ENCODE measurements at regions not wholly inside any gene's neighbourhood (a gene's known extent, or its start where the extent isn't known, plus 50 kb on each side); places are given as distances from the start of the nearest gene placed in this dataset.

DNA sequence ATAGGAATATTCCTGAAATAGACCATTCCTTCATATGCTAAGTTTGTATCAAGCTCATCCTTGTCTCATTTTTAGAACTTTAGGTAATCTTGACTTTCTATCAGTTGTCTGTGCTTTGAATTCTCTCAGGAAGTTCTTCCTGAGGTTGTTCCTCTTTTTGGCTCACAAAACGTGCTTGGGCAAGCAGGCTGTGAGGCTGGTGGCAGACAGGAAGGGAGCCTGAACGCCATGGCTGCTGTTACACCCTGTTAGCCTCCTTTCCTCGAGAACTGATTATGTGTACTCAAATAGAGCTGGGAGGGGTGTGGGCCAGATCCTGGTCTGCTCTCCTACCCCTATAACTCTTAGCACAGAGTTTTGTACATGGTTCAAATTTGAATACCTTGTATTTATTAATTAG lies 136.4 kb upstream of the CELF4 start:
- DNase-seq = peak; percentile 78 to 89

DNA sequence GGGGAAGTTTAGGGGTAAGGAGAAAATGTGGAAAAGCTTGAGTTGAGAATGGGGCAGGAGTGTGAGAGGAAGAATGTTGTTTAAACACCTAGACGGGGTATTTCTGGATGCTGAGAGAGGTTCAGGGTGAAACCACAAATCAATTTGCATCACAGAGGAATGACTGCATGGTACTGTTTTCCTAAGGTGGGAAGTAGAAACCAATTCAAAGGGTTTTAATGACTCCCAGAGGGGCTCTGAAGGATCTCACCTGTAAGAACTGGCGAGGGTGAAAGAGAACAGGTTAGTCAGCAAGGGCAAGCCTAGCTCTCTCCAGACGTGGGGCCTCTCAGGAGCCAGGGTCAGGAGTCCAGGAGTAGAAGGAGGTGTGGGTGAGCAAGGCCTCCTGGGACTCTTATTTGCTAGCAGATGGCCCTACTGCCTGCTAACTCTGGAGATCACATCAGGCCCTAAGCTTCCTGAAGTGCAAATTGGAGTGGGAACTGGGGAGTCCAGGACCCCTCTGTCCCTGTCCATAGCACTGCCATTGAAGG lies 133.0 kb upstream of the CELF4 start:
- no peak for DNase-seq

DNA sequence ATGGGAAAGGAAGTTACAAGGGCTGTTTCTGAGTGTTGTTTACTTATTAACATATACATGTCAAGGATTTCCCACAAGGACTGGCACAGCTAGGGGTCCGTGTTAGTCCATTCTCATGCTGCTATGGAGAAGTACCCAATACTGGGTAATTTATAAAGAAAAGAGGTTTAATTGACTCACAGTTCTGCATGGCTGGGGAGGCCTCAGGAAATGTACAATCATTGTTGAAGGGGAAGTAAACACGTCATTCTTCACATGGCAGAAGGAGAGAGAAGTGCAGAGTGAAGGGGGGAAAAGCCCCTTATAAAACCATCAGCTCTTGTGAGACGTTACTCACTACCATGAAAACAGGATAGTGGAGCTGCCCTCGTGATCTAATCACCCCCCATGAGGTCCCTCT lies 128.9 kb upstream of the CELF4 start:
- DNase-seq = no peak

DNA sequence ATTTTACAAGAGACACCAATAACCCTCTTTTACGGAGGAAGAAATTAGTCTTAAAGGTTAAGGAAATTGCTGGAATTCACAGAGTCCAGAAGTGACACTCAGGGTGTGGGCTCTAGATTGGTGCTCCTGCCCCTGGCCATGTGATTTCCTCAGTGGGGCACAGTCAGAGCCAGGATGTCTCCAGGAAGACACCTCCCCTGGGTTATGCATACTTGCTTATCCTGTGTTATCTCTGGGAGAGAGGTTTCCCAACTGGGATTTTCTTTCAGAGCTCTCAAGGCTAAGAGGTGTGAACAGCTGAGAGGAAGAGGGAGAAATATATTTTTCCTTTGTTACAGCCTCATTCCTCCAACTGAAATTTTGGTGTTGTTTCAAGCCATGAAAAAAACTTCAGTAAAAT lies 125.6 kb upstream of the CELF4 start:
- DNase-seq = no peak

DNA sequence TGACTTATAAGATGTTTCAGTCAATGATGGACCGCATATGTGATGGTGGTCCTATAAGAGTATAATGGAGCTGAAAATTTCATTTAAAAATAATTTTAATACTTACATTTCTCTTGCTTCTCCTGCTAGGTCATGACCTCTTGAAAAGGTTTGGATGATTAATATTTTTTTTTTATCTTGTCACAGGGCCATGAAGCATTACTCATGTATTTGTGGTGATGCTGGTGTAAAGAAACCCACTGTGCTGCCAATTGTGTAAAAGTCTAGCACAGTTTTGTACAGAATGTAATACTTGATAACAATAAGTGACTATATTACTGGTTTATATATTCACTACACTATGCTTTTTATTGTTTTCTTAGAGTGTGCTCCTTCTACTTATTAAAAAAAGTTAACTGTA lies 124.2 kb upstream of the CELF4 start:
- no peak for DNase-seq

DNA sequence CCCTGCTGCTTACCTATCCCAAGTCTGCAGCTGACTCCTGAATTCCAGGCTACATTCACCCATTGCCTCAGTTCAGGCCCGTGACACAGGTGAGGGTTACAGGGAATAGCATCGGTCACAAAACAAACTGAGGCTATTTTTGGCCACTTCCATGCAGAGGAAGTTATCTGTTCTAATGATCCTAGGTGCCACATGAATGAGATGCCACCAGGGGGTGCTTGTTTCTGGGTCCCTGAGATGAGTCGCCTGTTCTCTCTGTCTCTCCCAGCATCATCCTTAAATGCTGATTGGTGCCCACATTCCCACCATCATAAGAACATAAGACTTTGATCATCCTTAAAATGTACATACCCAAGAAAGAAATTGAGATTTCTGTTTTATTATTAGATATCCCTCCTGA lies 119.0 kb upstream of the CELF4 start:
- peak; percentile 32 to 51 for DNase-seq

DNA sequence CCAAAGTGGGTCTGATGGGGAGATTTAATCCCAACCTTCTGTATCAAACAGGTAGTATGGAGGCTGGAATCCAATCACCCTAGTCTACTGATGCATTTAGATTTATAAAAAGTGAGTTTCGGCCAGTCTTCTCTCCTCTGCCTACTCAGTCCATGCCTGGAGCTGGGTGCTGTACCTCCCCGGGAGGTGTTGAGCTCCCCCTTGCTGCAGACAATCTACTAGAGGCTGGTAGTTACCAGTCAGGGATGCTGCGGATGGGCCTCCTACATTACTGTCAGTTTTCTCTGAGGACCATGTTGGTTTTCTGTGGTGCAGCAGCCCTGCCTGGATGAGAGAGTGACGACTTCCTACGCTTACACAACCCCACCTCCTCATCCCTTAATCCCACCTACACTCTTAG lies 118.6 kb upstream of the CELF4 start:
- no peak for DNase-seq

DNA sequence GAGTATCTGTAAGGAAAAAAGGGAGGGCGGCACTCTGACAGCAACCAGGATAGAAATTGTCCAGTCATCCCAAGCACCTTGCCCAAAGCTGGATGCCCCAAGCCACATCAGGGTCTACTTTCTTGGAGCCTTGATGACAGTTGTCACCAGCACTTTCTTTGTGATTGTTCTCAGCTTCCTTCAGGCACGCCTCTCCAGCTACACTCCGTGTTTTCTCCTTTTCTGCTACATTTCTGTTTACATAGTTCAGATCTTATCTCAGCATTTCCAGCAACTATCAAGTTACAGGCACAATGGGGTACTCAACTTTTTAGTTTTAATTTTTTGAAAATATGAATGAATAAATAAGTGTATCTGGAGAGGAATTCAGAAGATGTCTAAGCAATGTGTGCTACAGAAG lies 115.3 kb upstream of the CELF4 start:
- DNase-seq = no peak

DNA sequence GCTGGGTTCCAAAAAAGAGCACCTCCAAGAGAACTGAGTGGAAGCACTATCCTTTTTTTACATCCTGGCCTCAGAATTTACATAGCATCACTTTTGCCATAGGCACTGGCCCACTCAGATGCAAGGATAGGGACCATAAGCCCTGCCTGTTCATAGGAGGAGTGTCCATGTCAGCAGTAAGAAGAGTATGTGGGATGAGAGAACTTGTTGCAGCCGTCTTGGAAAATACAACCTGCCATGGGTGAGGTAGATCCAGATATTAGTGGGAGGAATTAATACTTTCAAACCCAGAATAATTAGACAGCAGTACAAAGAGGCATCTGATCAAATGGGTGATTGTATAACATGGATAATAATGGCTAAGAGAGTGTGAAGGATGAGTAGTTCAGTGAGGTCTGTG lies 110.7 kb upstream of the CELF4 start:
- DNase-seq = no peak

DNA sequence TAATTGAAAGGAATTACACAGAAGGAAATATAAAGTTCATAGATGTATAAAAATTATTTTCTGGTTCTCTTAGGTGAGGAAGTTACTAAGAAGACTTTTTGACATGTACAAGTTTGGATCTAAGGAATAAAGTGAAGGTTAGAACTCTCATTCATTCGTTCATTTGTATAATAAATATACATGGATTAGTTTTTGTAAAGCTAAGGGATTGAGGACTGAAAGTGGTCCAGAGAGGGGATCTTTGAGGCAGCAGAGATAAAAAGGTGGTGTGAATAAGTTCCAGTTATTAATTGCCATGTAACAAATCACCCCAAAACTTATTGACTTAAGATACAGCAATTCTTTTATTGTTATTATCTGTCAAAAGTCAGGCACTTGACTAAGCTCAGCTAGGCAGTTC lies 110.1 kb upstream of the CELF4 start:
- no peak for DNase-seq

DNA sequence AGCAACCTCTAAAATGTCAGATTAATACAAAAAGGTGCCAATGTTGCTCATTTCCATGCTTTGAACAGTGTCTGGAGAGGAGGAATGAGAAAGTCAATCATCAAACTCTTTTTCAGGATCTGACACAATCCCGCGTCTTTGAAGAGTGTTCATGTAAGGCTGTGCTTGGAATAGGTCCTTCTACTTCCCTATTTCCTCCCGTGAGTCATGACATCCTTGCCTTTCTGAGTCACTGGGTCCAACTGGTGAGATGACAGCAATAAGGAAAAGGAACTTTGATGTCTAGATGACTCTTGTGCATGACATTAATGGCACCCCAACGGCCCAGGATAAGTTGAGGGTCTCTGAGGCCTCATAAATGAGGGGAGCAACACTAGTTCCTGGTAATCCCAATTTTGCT lies 109.0 kb upstream of the CELF4 start:
- DNase-seq = peak in 1 of 2 experiments; percentile 32

DNA sequence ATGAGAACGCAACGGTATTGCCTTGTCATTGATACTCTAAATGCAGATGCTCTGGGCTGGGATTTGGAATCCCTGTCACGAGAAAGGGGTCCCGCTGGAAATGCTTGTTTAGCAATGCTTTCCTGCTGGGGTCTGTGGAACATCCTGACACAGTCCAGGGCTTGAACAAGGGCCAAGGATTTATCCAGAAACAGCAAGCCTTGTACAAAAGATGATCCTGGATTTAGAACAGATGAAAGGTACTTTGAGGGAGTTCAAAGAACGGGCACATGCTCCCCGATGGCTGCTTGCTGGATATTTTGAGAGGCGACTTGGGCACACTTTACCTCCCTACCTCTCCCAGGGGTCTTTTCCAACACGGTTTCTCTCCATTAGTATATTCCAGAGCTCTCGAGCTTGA lies 108.1 kb upstream of the CELF4 start:
- no peak for DNase-seq

DNA sequence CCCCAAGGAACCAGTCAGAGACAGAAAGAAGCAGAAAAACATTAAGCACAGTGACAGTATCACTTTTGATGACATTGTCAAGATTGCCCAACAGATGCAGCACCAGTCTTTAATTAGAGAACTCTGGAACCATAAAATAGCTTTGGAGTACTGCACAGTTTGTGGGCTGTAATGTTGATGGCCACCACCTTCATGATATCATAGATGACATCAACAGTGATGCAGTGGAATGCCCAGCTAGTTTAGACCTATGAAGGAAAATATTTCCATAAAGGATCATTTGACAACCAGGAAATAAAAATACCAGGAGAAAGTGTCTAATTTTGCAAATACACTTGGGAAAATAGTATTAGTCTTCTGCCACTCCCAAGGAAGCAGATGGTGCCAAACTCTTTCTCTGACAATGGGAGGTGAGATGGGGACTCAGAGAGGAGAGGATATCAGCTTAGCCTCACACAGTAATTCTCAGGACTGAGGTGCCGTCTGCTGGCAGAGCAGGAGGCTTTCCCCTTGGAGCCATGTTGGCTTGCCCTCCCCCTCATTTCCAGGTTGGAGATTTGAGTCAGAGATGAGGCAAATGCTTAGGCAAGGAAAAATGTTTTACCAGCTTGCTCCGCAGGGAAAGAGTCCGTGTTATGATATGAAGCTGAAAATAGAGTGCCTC lies 107.5 kb upstream of the CELF4 start:
- no peak for DNase-seq

DNA sequence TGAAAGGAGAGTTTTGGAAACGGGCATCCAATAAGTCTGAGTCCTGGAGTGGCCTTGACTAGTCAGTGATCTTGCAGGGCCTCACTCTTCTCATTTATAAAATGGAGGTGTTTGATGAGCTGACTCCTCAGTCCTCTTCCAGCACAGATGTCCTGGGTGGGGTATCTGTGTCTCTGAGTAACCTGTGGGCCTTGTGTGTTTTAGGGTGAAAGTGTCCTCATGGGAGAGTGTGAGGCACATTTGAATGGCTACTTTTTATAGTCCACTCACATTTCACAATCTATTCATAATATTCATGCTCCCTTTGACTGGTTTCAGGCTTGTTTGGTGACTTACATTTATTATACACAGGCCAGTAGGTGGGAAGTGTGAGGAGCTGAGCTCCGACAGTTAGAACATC lies 106.4 kb upstream of the CELF4 start:
- no peak for DNase-seq

DNA sequence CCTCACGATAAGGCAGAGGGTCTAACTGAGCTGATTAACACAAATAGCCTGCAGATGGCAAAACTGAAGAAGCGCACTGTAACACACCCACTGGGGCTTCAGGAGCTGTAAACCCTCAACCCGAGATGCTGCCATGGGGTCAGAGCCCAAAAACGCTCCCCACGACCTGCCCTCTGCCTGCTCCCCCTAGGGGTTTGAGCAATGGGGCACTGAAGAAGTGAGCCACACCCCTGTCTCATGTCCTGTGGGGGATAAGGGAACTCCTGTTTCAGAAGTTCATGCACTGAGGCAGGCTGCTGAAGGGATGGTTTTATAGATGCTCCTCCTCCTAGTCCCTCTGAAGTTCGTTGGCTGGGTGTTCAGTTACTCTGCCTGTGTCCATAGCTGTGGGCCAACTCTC lies 105.9 kb upstream of the CELF4 start:
- no peak for DNase-seq

DNA sequence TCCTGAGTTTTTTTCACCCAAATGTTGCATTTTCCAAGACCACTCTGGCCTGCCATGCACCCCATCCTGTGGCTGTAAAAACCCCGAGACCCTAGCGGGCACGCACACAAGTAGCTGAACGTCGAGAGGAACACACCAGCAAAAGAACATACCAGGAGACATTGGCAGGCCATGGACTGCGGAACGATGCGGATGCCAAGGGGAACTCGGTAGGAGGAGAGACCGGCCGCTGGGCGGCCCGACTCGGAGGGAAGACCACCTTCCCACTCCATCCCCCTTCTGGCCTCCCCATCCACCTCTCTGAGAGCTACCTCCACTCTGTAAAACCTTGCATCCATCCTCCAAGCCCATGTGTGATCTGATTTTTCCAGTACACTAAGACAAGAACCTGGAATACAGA lies 105.5 kb upstream of the CELF4 start:
- no peak for DNase-seq

DNA sequence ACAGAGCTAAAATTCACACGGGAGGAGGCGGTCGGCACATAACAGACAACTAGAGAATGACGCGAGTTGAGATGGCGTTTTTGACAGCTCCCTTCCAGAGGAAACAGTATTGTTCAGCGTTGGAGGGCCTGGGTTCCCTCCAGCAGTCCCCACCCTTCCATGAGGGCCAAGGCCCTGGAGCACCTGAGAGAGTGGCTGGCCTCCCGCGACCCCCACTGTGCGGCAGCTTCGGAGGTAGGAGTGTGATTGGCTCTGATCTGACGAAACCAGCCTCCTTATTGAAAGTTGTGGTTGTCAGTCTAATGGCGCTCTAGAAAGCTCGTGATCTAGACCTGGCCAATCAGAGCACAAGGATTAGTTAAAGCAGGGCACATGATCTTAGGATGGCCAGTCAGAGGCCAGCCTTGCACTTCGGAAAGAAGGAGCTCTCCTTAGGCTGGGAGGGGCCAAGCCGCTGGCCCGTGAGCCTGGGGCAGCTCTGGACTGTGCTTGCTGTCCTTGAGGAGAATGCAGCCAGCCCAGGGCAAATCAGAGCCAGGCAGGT lies 104.5 kb upstream of the CELF4 start:
- DNase-seq = no peak

DNA sequence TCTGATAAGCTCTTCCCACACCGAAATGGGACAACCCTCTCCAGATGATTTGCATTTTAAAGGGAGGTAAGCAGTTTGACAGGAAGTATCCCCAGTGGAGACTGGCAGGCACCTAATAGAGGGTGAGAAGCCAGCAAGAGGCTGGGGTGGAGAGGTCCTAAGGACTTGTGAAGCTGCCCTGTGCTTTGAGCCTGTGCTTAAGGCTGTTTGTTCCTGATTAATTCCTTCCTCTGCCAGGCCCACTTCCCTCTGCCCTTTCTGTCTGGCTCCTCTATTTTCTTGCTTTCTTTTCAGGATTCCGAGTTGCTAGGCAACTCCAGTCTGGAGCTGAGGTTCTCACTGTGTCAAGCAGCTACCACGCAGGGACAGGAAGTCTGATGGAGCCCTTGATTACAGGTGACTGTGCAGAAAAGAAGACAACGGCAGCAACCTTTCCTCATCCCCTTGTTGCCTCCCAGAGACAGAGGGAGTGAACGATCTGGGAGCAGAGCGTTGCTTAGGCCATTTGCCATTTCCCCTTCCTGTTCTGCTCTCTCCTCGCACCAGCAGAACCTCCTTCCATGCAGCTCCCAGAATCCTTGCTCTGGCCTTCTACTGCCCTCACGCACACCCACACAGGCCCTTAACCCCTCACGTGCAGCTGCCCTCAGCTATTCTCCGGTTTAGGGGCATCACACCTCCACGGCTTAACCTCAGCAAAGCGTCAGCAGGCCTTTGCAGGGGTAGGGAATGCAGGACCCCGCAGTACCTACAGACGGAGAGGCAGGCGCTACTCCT lies 103.6 kb upstream of the CELF4 start:
- no peak for DNase-seq

DNA sequence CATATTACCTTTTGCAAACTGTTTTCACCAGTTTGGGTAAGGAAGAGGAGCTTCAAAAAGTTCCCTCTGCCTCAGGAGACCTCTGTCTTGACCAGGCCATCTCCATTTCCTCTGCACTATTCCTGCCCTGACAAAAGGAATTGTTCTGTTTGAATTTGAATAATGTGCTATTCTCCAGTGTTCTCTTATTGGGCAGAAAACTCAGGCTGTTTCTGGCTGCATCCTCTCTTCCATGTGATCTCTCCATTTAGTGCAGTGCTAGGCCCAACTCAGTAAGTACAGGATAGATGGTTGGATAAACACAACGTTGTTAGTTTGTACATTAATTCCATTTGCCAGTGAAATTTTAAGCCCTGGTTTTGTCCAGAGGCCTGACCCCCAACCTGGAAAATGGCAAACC lies 102.2 kb upstream of the CELF4 start:
- DNase-seq = no peak

DNA sequence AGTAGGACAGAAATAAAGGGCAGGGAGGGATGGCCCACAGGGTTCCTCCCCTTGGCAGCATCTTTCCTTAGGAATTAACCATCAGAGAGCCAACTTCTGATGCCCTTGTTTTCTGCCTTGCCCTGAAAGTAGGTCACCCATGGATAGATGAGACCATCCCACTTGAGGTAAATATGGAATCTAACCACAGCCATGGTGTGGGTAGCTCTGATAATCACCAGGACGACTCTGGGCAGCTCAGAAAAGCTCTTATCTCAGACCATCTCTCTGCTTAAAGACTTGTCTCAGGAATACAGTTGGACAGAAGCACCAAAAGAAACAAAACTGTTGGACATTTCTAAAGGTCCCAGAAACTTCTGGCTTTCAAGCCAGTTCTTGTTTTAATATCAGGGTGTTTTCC lies 101.4 kb upstream of the CELF4 start:
- DNase-seq = no peak

DNA sequence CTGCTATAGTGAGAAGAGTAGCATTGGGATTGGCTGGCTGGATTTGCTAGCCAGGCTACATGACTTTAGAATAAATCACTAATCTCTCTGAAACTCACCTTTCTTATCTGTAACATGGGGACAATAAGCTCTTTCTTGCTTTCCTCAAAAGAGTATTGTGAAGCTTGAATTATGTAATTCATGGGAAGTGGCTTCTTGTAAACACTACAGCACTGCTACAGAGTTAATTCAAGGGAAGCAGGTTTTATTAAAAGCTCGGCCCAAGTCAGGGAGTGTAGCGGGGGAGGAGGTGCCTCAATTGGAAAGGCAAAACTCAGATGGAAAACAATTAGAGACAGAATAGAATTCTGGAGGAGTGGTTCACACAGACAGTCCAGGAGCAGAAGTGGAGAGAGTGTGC lies 100.9 kb upstream of the CELF4 start:
- no peak for DNase-seq

DNA sequence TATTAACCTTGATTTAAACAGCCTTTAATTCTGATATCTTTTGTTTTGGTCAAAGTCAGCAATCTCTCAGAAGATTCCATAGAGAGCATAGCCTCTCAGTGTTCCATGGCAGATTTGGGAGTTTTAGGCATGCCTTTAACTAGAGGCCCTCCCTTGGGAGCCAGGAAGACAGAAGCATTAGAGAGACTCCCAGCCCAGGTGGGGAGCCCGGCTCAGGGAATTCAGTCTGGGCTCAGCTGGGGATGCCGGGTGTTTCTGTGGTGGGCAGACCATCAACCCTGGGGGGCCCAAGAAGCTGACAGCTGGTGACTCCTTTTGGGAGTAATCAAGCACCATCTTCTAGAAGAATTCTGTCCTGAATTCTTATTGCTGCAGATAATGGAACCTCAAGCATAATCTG lies 99.7 kb upstream of the CELF4 start:
- no peak for DNase-seq

DNA sequence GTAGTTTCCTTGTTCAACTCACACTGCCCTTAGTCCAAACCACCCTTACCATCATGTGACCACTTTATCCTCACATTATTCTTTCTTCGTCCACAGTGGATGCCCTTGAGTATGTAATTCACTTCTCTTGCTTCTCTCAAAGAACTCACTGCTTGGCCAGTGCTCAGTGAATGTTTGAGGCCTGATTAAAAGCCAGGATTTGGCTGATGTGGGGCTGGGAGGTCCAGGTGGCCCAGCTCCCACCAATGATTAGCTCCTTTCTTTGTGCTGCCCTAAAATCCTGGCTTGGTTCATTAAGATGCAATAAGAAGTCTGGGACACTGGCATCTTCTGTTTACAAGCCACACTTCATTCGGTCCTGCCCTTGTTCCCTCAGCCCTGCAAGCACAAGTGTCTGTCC lies 97.8 kb upstream of the CELF4 start:
- DNase-seq = no peak

DNA sequence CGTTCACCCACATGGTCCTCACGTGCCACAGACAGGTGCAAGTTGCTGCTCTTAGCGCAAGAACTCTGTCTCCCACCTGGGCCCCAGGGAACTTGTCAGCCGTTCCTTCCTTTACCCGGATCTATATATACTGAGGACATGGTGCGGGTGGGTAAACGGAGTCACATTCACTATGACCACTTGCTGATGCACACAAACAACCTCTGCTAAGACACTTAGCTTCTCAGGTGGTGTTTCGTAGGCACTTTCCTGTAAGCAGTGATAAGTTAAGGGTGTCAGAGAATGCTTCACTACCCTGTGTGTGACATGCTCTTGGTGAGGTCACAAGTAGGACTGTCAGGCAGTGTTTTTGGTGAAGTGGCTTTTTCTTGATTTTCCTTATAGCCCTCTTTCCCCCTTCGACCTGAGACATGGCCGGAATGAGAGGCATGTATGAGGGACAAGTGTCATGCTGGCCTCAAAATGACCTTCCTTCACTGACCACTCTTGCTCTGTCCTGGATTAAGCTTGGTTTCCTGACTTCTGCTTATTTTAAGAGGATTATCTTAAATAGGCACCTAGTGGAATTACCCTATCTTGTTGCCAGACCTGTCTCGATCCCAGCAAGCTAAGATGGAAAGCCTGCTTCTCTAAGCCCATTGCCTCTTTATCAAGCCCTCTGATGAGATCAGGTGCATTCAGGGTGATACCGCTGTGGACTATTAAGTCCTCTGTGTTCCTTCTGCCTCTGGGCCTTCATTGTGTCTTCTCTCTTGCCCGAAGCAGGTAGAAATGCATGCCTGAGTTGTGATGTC lies 97.1 kb upstream of the CELF4 start:
- no peak for DNase-seq
